AG10803 (cell line): ENCODE measurements at regions not wholly inside any gene's neighbourhood (a gene's known extent, or its start where the extent isn't known, plus 50 kb on each side); places are given as distances from the start of the nearest gene placed in this dataset.

Experiments
- DNase-seq: peaks from one replicate; pipeline ENCODE4 v3.0.0; 2010; ENCODE audit warnings: low read depth
- H3K4me3 ChIP-seq: 2 replicates; pipeline ENCODE4 v1.5.1; 2011; ENCODE audit warnings: mild to moderate bottlenecking, low read length, control low read depth
- CTCF ChIP-seq: conservative IDR thresholded peaks from 2 replicates; pipeline ENCODE4 v1.5.1; 2011; ENCODE audit warnings: mild to moderate bottlenecking, low read length, control low read depth, inconsistent platforms

GRCh38 chr10:78640796-78641636 lies 427.8 kb upstream of the ZMIZ1 start:
- no peak overlapping the region for H3K4me3 ChIP-seq
- no peak for DNase-seq
- no peak for TF ChIP-seq CTCF

- TF ChIP-seq CTCF: no peak
- DNase-seq: no peak
- H3K4me3 ChIP-seq: no peak overlapping the region
Measured at GRCh38 chr10:78641693-78642092, 427.1 kb upstream of the ZMIZ1 start.

DNA sequence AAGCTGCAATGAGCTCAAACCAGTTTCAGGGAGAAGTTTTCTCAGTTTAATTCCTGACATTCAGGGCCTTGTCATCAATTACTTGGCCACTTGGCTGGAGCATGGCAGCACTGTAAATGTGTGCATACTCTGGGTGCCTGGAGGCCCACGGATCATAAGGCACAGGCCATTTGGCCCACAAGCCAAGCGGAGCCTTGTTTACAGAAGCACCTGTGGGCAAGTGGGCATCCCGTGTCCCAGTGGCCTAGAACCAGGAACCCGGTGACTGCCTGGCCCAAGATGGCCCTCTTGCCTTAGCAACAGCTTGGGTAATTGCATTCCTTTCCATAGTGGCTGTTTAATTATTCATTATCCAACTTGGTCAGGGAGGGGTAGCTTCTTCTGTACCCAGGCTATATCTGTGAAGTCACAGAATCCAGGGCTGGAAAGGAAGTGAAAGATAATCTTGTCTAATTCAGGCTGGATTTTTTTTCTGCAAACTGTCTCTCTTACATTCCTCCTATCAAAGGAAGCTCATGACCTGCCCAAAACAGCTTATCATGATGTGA lies 426.4 kb upstream of the ZMIZ1 start:
- no peak overlapping the region for H3K4me3 ChIP-seq
- no peak for TF ChIP-seq CTCF
- DNase-seq: no peak

DNA sequence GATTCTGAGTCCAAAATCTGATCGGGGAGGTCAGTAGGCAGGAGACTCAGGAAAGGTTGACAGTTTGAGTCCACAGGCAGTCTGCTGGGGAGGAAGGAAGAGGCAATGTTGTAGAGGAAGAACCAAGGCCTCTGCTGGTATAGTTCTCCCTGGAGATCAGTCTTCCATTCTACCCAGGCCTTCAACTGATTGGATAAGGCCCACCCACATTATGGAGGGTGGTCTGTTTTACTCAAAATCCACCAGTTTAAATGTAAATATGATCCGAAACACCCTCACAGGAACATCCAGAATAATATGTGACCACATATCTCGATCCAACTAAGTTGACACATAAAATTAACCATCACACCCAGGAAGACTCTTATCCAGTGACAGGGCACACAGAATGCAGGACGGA lies 425.3 kb upstream of the ZMIZ1 start:
- H3K4me3 ChIP-seq: no peak overlapping the region
- TF ChIP-seq CTCF: no peak

GRCh38 chr10:78644550-78644949 lies 424.2 kb upstream of the ZMIZ1 start:
- no peak overlapping the region for H3K4me3 ChIP-seq
- no peak for TF ChIP-seq CTCF
- DNase-seq: no peak

More for the DNA sequence above, 425.3 kb upstream of the ZMIZ1 start:
- DNase-seq: no peak

- DNase-seq: no peak
- no peak overlapping the region for H3K4me3 ChIP-seq
Measured at GRCh38 chr10:78645169-78645686, 423.5 kb upstream of the ZMIZ1 start.

More at GRCh38 chr10:78645169-78645686, 423.5 kb upstream of the ZMIZ1 start:
- TF ChIP-seq CTCF: no peak
